HG03442 (cell line): ENCODE measurements at regions not wholly inside any gene's neighbourhood (a gene's known extent, or its start where the extent isn't known, plus 50 kb on each side); places are given as distances from the start of the nearest gene placed in this dataset.
"Not testable (repeated sequence)": the region's sequence is repeated elsewhere in the genome, so short reads cannot be mapped to it uniquely, and the experiment has no call there.

Source experiments
- ATAC-seq: cut with Tn5 transposase; IDR thresholded peaks from one replicate; pipeline ENCODE4 v1.9.1; 2021; ENCODE audit warnings: mild to moderate bottlenecking, moderate library complexity; ENCODE audit not compliant: unreplicated experiment

DNA sequence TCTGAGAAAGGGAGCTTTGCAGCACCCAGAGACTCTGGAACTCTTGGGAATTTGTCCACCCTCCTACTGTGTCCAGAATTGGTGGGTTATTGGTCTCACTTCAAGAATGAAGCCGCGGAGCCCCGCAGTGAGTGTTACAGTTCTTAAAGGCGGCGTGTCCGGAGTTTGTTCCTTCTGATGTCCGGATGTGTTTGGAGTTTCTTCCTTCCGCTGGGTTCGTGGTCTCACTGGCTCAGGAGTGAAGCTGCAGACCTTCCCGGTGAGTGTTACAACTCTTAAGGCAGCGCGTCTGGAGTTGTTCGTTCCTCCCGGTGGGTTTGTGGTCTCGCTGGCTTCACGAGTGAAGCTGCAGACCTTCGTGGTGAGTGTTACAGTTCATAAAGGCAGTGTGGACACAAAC lies 824.7 kb downstream of the LRRTM4 start:
- ATAC-seq = not testable (repeated sequence)

DNA sequence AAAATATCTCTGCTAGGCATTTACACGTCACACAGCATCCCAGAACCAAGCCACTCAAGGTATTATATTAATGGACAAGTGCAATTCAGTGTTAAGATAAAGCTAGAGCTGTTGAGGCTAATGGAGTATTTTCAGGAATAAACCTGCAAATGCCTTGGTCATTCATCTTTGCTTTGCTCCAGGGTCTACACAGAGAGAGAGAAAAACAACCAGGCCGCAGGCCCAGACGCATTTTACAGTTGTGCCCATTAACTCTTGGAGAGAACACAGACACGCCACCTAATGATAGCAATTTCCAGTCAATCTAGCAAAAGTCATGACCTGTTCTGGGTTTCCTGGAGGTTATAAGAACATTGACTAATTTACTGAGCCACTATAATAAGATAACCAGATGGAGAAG lies 829.3 kb downstream of the LRRTM4 start:
- ATAC-seq = no peak

DNA sequence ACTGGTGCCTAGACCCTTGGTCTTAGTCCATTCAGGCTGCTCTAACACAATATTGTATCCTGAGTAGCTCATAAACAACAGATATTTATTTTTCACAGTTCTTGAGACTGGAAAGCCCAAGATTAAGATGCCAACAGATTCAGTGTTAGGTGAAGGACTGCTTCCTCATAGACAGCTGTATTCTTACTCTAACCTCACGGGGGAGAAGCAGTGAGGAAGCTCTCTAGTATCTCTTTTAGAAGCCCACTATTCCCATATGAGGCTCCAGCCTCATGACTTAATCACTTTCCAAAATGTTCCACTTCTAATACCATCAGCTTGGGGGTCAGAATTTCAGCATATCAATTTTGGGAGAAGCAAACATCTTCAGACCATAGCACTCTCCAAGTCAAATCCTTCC lies 833.4 kb downstream of the LRRTM4 start:
- no peak for ATAC-seq

- no peak for ATAC-seq
Observed at GRCh38 chr2:76687923-76688322, 834.3 kb downstream of the LRRTM4 start.

DNA sequence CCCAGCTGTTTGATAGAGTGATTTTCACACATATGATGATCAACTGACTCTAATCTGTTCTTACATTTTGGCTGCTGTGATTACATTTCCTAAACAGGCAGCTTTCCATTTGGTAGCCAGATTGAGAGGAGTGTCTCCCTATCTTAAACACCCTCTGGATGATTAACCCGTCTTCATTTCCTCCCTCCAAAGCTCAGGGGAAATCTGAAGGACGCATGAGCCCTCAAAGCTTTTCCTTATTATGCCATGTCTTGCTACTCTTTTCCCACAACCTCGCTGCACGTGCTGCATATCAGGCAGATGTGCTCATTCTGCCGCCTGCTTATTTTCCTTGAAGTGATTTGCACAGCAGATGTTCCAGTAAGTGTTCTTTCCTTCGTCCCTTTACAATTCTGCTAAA lies 837.4 kb downstream of the LRRTM4 start:
- no peak for ATAC-seq

- no peak for ATAC-seq
Observed at GRCh38 chr2:76679025-76679396, 843.2 kb downstream of the LRRTM4 start.

DNA sequence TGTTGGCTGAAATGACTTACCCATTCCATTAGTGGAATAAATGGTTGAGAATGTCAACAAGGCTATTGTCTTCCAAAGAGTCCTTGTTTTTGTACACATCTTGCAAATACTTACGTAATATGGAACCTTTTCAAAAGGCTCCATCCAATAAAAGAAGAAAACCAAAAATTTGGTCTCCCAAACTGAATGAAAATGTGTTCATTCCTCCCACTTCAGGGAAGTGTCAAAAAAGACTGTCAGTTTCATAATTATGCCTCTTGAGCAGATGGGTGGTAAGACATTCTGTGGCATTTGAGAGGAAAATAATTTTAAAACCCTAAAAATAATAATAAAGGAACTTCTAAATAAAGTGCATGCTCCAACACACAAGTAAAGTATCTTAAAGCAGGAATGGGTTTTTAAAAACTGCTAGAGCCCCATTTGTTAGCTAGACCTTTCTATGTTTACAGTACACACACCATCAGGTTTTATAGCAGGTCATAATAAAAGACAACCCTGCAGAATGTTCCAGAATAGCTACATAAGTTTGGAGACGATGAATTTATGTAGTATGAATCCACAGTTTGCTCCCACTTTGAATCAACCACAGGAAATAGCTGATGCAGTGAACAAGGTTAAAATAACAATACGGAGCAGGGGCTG lies 843.7 kb downstream of the LRRTM4 start:
- no peak for ATAC-seq

GRCh38 chr2:76675212-76675611 lies 847.0 kb downstream of the LRRTM4 start:
- no peak for ATAC-seq

GRCh38 chr2:76672798-76673197 lies 849.4 kb downstream of the LRRTM4 start:
- no peak for ATAC-seq

DNA sequence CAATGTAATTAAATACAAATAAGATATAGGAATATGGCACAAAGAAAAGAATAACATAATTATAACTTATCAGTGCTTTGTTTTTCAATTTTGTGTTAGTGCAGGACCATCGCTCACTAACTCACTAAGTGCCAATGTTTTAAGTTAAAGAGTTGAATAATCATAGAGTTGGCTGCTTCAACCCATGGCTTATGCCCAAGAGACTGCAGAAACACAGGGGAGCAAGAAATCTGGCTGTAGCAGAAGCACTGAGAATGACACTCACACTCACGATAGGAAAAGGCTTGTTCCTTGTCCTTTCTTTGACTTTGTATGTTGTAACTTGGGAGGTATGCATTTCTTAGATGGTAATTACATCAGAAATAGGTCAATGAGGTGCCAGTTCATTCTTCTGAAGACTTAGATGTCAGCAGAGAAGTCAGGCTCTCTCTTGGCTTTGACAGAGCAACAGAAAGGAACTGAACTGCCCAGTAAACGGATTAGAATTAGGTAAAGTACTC lies 852.2 kb downstream of the LRRTM4 start:
- ATAC-seq = no peak

DNA sequence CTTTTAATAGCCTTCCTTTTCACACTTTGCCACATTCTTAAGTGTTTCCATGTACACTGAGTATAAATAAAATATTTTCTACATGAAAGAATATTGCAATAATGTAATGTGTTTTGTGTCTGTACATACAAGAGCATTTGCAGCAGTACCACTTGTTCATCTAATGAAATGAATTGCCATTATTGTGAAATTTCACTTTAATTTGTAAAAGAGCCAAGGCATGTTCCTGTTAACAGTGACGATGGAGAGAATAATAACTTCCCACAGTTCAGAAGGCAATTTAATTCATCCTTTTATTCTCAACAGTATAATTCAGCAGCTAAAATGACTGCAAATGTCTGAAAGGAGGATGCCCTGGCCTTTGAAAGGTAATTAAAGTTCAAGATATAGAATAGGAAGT lies 853.9 kb downstream of the LRRTM4 start:
- ATAC-seq = no peak

DNA sequence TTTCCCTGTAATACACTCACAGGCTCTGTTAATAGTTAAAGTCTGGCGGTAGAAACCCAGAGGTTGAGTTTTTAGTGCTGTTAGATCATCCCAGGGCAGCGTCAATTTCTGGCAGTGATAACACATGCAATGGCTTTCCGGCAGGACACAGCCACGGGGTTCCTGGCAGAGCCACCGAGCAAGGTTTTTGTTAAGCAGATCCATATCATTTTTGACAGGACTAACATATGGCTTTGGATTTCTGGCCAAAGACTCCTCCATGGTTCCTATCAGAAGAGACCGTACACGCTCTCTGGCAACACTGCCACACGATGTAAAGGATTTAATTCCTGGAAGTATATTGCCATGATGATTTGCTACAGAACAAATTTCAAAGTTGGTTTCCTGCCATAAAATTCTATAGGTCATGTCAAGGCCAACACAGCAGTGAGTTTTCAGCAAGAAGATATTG lies 854.3 kb downstream of the LRRTM4 start:
- no peak for ATAC-seq

- ATAC-seq = no peak
Observed at GRCh38 chr2:76642129-76642528, 880.0 kb downstream of the LRRTM4 start.

GRCh38 chr2:76641506-76641905 lies 880.7 kb downstream of the LRRTM4 start:
- ATAC-seq = no peak

- ATAC-seq = no peak
Observed at GRCh38 chr2:76640905-76641304, 881.3 kb downstream of the LRRTM4 start.

DNA sequence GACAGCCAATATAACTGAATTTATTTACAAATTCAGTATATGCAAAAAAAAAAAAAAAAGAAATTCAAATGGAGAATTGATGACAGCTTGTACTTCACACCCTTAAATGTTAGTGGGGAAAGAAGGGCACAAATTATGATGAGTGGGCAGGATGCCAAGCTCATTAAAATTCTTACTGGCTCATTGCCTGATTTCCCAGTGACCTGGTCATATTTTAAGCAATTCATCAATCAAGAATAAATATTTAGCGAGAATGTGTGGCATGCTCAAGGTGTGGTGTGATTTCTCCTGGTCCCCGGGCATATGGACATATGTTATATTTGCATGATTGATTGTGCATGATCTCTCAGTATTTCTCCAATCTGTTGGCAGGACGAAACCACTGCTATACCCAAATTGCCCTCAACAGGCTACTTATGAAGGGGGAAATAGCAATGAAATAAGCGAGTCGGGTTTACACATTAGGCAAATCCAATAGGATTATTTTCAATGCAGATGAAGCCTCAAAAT lies 883.0 kb downstream of the LRRTM4 start:
- ATAC-seq = no peak

- ATAC-seq = no peak
Observed at GRCh38 chr2:76633276-76633921, 888.8 kb downstream of the LRRTM4 start.

- ATAC-seq = no peak
Observed at GRCh38 chr2:76625101-76625500, 897.1 kb downstream of the LRRTM4 start.

DNA sequence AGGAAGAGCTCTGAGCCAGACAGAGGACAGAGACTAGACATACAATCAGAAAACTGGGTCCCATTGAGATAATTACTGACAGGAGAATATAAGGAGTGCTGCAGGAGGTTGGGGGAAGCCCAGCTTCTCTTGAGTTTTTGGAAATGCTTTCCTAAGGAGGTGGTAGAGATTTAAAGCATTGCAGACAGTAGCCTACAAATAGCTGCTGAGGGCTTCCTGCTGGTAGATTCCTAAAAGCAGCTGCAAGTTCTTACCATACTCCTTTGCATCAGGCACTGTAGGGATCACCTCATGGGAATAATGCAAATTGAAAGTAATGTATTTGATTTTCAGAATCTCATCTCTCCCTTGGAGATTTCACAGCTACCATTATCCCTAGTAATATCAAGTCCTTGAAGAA lies 902.6 kb upstream of the GCFC2 start:
- no peak for ATAC-seq

GRCh38 chr2:76612764-76613163 lies 902.0 kb upstream of the GCFC2 start:
- ATAC-seq = no peak

DNA sequence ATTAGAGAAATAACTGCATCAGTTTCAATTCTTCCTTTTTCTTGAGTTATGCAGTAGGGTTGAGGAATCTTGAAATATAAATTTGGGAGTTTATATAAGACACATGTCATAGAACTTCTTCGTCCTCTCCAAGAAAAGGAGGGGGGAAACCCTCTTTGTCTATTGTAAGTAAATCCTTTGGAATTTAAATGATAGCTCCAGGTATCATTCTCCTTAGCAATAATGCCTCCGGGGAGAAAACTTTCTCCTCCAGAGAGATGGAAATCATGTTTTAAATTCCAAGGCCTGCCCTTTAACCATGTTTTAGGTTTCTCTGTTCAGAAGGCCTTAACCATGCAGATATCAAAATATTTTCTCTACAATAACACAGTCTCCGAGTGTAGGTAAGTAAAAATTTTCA lies 899.7 kb upstream of the GCFC2 start:
- ATAC-seq = no peak

GRCh38 chr2:76599732-76600368 lies 889.1 kb upstream of the GCFC2 start:
- peak; percentile 98 for ATAC-seq
